ENCODE measurements at regions not wholly inside any gene's neighbourhood (a gene's known extent, or its start where the extent isn't known, plus 50 kb on each side); places are given as distances from the start of the nearest gene placed in this dataset.
"Not testable (repeated sequence)": the region's sequence is repeated elsewhere in the genome, so short reads cannot be mapped to it uniquely, and the experiment has no call there.

- no peaks in the 10 kb centered on the region for H3K27me3 ChIP-seq
- H3K9me3 ChIP-seq: no peaks in the 10 kb centered on the region
- H3K27ac ChIP-seq: no peak overlapping the region
- no peak overlapping the region for H3K4me3 ChIP-seq
- intact Hi-C loops (cut with DNase I; ENCODE audit: low total_unique reads): no loop called here
- no peak for DNase-seq (ENCODE audit: low spot score in 2 of 2)
- H3K4me1 ChIP-seq: no peaks in the 10 kb centered on the region
- no peak for TF ChIP-seq POLR2A (IDR thresholded peaks at IDR 0.05)
- TF ChIP-seq, protein P1, sequence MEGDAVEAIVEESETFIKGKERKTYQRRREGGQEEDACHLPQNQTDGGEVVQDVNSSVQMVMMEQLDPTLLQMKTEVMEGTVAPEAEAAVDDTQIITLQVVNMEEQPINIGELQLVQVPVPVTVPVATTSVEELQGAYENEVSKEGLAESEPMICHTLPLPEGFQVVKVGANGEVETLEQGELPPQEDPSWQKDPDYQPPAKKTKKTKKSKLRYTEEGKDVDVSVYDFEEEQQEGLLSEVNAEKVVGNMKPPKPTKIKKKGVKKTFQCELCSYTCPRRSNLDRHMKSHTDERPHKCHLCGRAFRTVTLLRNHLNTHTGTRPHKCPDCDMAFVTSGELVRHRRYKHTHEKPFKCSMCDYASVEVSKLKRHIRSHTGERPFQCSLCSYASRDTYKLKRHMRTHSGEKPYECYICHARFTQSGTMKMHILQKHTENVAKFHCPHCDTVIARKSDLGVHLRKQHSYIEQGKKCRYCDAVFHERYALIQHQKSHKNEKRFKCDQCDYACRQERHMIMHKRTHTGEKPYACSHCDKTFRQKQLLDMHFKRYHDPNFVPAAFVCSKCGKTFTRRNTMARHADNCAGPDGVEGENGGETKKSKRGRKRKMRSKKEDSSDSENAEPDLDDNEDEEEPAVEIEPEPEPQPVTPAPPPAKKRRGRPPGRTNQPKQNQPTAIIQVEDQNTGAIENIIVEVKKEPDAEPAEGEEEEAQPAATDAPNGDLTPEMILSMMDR (IDR thresholded peaks at IDR 0.05): no peak
- no peak for TF ChIP-seq POLR2AphosphoS5 (IDR thresholded peaks at IDR 0.05)
- no peaks in the 10 kb centered on the region for H3K36me3 ChIP-seq
Observed at GRCh38 chr4:22625311-22625710, 67.4 kb upstream of the GBA3 start.

GRCh38 chr4:22627851-22628250 is 64.9 kb upstream of the GBA3 start:
- intact Hi-C loops (cut with DNase I; ENCODE audit: low total_unique reads): not testable (repeated sequence)

GRCh38 chr4:22630161-22630975 is 62.4 kb upstream of the GBA3 start:
- not testable (repeated sequence) for H3K4me1 ChIP-seq, H3K27me3 ChIP-seq, H3K36me3 ChIP-seq, H3K27ac ChIP-seq, H3K4me3 ChIP-seq, H3K9me3 ChIP-seq
- peak in 1 of 2 donors; percentile 36 for DNase-seq (ENCODE audit: low spot score in 2 of 2)
- intact Hi-C loops (cut with DNase I; ENCODE audit: low total_unique reads): loop anchor here (10.0 kb wide), 1 partner anchor 1704 kb away; no protein-coding TSS in a partner anchor

More at GRCh38 chr4:22627851-22628250, 64.9 kb upstream of the GBA3 start:
- DNase-seq (ENCODE audit: low spot score in 2 of 2); H3K36me3 ChIP-seq; H3K27me3 ChIP-seq; H3K4me3 ChIP-seq; H3K9me3 ChIP-seq; H3K4me1 ChIP-seq; H3K27ac ChIP-seq: not testable (repeated sequence)

DNA sequence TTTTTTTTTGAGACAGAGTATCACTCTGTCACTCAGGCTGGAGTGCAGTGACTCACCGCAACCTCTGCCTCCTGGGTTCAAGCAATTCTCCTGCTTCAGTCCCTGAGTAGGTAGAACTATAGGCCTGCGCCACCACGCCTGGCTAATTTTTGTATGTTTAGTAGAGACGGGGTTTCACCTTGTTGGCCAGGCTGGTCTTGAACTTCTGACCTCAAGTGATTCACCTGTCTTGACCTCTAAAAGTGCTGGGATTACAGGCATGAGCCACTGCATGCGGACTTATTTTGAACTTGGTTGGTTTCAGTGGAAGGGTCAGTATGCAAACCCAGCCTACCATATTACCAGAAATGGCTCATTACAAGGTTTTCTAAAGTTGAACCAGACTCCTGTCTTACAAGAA is 61.6 kb upstream of the GBA3 start:
- not testable (repeated sequence) for DNase-seq (ENCODE audit: low spot score in 2 of 2); H3K36me3 ChIP-seq
- intact Hi-C loops (cut with DNase I; ENCODE audit: low total_unique reads): loop anchor here (10.0 kb wide), 1 partner anchor 1704 kb away; no protein-coding TSS in a partner anchor

DNA sequence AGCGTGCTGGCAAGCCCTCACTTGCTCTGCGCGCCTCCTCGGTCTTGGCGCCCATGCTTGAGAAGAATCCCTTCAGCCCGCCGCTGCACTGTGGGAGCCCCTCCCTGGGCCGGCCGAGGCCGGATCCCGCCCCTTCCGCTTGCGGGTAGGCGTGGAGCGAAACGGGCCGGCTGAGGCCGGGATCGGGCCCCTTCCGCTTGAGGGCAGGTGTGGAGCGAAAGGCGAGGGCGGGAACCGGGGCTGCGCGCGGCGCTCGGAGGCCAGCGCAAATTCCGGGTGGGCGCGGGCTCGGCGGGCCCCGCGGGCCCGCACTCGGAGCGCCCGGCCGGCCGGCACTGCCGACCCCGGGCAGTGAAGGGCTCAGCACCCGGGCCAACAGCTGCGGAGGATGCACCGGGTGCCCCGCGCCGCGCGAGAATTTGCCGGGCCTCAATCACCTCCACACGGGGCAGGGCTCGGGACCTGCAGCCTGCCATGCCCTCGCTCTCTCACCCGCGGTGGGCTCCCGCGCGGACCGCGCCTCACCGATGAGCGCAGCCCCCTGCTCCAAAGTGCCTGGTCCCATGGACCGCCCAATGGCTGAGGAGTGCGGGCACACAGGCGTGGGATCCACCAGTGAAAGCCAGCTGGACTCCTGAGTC is 58.1 kb upstream of the GBA3 start:
- intact Hi-C loops (cut with DNase I; ENCODE audit: low total_unique reads): loop anchor here (10.0 kb wide), 1 partner anchor 1700 kb away; no protein-coding TSS in a partner anchor
- no peak for DNase-seq (ENCODE audit: low spot score in 2 of 2)
- no peaks in the 10 kb centered on the region for H3K27me3 ChIP-seq
- H3K4me3 ChIP-seq: peak overlapping the region in 1 of 3 donors; percentile 51
- H3K27ac ChIP-seq: no peak overlapping the region
- H3K4me1 ChIP-seq: no peaks in the 10 kb centered on the region
- no peaks in the 10 kb centered on the region for H3K9me3 ChIP-seq
- TF ChIP-seq, protein P1 (IDR thresholded peaks at IDR 0.05): no peak
- TF ChIP-seq POLR2A (IDR thresholded peaks at IDR 0.05): no peak
- TF ChIP-seq POLR2AphosphoS5 (IDR thresholded peaks at IDR 0.05): no peak
- H3K36me3 ChIP-seq: no peaks in the 10 kb centered on the region

More for the DNA sequence above, 61.6 kb upstream of the GBA3 start:
- H3K27ac ChIP-seq, H3K4me1 ChIP-seq, H3K27me3 ChIP-seq, H3K4me3 ChIP-seq, H3K9me3 ChIP-seq: not testable (repeated sequence)

- not testable (repeated sequence) for DNase-seq (ENCODE audit: low spot score in 2 of 2); H3K4me1 ChIP-seq; H3K27ac ChIP-seq; H3K27me3 ChIP-seq; H3K9me3 ChIP-seq; H3K36me3 ChIP-seq
- intact Hi-C loops (cut with DNase I; ENCODE audit: low total_unique reads): loop anchor here (10.0 kb wide), 1 partner anchor 1700 kb away; no protein-coding TSS in a partner anchor
- peak overlapping the region in 1 of 3 donors; percentile 51 for H3K4me3 ChIP-seq
Observed at GRCh38 chr4:22635182-22635549, 57.6 kb upstream of the GBA3 start.

GRCh38 chr4:22635692-22636091 is 57.0 kb upstream of the GBA3 start:
- Histone ChIP-seq H3K27me3 (no peaks in the 10 kb centered on the region), H3K36me3 (no peaks in the 10 kb centered on the region), H3K4me3 (no peak overlapping the region), H3K9me3 (peaks cover 0 to 5% of the 10 kb centered on the region in 2 donors), H3K27ac (no peak overlapping the region), H3K4me1 (no peaks in the 10 kb centered on the region)
- no peak for DNase-seq (ENCODE audit: low spot score in 2 of 2)
- TF ChIP-seq, protein P1 (IDR thresholded peaks at IDR 0.05): no peak
- TF ChIP-seq POLR2AphosphoS5 (IDR thresholded peaks at IDR 0.05): no peak
- intact Hi-C loops (cut with DNase I; ENCODE audit: low total_unique reads): loop anchor here (10.0 kb wide), 1 partner anchor 1699 kb away; no protein-coding TSS in a partner anchor

Data from breast epithelium (tissue), 4 donors.